ENCODE measurements at regions not wholly inside any gene's neighbourhood (a gene's known extent, or its start where the extent isn't known, plus 50 kb on each side); places are given as distances from the start of the nearest gene placed in this dataset.
"Not testable (repeated sequence)": the region's sequence is repeated elsewhere in the genome, so short reads cannot be mapped to it uniquely, and the experiment has no call there.

DNA sequence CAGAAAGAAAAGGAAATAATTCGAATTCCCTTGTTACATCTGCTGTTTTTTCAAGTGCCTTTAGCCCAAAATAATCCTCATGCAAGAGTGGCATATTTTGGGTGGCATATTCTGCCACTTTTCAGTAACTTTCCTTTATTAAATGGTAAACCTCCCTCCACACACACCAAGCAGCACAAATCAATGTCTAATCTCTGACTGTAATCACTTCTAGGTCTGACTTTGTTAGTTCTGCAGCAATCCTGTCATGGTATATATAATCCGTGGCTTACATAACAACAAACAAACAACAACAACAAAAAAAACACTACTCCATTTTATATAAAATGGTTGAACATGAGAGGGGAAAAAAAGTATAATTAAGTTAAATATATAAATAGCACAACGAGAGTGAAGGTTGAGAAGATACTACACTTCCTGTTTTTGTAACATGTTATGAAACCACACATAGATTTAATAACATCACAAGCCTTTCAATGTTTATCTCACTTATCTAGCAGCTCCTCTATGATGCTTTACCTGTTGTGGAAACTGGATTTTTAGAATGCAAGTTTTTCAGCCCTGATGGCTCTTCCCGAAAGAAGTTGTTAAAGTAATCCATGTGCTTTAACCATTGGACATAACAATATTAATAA, 715.4 kb downstream of the GRXCR1 start:
- DNase-seq (ENCODE audit: low read depth in 2 of 2) = no peak

DNA sequence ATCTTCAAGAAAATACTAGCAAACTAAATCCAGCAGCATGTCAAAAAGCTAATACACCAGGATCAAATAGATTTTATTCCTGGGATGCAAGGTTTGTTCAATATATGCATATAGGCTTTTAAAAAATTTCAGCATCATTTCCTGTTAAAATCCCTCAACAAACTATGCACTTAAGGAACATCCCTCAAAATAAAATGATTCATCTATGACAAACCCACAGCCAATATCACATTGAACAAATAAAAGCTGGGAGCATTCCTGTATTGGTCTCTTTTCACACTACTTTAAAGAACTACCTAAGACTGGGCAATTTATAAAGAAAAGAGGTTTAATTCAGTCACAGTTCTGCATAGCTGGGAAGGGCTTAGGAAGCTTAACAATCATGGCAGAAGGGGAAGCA, 726.7 kb downstream of the GRXCR1 start:
- DNase-seq (ENCODE audit: low read depth in 2 of 2) = no peak

DNA sequence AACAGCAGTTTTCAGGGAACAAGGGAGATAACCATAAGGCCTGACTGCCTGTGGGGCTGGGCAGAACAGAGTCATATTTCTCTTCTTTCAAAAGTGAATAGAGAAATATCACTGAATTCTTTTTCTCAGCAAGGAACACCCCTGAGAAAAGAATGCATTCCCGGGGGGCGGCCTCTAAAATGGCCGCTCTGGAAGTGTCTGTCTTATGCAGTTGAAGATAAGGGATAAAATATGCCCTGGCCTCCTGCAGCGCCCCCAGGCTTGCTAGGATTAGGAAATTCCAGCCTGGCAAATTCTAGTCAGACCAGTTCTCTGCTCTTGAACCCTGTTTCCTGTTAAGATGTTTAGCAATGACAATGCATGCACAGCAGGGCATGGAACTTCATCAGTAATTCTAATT, 745.4 kb downstream of the GRXCR1 start:
- not testable (repeated sequence) for DNase-seq (ENCODE audit: low read depth in 2 of 2)

DNA sequence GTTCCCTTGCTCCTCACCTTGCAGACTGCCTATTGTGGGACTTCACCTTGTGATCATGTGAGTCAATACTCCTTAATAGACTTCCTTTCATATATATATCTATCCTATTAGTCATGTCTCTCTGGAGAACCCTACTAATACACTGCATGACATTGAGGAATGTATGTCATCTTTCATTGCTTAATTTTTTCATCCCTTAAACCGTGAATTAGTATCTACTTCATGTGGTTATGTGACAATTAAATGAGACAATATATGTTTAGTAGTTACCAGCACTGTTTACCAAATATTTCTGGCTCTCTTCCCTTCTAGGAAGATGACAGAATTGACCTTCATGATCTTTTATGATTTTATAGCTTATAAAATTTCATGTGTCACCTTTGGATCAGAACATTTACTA, 759.5 kb downstream of the GRXCR1 start:
- no peak for DNase-seq (ENCODE audit: low read depth in 2 of 2)

DNA sequence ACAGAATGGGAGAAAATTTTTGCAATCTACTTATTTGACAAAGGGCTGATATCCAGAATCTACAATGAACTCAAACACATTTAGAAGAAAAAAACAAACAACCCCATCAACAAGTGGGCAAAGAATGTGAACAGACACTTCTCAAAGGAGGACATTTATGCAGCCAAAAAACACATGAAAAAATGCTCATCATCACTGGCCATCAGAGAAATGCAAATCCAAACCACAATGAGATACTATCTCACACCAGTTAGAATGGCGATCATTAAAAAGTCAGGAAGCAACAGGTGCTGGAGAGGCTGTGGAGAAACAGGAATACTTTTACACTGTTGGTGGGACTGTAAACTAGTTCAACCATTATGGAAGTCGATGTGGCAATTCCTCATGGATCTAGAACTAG, 767.0 kb downstream of the GRXCR1 start:
- not testable (repeated sequence) for DNase-seq (ENCODE audit: low read depth in 2 of 2)

DNA sequence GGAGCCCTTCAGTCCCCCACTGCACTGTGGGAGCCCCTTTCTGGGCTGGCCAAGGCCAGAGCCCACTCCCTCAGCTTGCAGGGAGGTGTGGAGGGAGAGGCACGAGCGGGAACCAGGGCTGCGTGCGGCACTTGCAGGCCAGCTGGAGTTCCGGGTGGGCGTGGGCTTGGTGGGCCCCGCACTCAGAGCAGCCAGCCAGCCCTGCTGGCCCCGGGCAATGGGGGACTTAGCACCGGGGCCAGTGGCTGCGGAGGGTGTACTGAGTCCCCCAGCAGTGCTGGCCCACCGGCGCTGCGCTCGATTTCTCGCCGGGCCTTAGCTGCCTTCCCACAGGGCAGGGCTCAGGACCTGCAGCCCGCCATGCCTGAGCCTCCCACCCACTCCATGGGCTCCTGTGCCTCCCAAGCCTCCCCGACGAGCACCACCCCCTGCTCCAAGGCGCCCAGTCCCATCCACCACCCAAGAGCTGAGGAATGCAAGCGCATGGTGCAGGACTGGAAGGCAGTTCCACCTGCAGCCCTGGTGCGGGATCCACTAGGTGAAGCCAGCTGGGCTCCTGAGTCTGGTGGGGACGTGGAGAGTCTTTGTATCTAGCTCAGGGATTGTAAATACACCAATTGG, 776.2 kb downstream of the KCTD8 start:
- not testable (repeated sequence) for DNase-seq (ENCODE audit: low read depth in 2 of 2)

DNA sequence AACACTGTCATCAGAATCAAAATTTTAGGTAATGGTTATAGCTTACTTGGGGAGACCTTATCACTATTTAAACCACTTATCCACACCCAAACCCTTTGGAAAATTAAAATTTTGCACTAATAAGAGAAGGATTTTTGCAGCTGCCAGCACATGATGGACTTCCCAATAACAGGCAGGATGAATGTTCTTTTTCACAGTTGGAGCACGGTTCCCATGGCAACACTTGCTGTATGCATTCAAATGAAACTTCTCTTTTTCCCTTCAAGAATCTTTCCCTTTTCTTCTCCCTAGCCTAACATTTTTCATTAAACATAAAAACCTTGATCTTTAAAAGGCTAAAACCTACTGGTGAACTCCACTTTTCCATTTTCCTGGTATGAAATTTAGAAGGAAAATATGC, 768.2 kb downstream of the KCTD8 start:
- DNase-seq (ENCODE audit: low read depth in 2 of 2) = no peak

DNA sequence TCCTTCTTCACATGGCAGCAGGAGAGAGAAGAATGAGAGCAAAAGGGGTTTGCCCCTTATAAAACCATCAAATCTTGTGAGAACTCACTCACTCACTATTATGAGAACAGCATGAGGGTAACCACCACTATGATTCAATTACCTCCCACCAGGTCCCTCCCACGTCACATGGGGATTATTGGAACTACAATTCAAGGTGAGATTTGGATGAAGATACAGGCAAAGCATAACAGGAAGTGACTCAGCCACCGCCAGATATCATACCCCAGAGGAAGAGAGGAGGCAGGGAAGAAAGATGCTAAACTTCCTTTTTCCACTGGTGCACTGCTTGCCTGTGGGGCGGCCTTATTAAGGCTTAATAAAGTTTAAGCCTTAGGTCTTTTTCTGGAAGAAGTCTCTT, 766.1 kb downstream of the KCTD8 start:
- DNase-seq (ENCODE audit: low read depth in 2 of 2) = no peak

DNA sequence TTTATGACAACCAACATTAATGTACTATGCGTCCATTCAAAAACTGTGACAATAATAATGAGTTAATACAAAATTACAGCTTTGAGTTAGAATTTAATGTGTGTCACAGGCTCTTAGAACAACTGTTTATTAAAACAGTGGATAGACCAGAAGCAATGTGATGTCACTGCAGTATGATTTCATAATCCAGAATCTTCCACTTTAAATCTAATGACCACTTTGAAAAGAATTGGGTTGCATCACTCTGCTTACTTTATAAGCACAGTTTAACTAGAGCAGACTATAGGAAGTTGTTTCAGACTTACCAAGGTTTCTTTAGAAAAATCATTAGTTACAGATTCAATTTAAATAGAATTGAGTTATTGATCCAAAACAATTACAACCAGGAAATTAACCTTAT, 758.5 kb downstream of the KCTD8 start:
- DNase-seq (ENCODE audit: low read depth in 2 of 2) = no peak

DNA sequence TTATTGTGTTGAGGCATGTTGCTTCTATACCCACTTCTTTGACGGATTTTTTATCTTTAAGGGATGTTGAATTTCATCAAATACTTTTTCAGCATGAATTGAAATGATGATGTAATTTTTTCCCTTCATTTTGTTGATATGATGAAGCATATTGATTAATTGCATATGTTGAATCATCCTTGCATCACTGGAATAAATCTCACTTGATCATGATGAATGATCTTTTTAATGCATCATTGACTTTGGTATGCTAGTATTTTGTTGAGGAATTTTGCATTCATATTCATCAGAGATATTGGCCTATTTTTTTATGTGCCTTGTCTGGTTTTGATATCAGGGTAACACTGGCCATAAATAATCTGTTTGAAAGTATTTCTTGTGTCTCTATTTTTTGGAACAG, 754.7 kb downstream of the KCTD8 start:
- DNase-seq (ENCODE audit: low read depth in 2 of 2) = no peak

DNA sequence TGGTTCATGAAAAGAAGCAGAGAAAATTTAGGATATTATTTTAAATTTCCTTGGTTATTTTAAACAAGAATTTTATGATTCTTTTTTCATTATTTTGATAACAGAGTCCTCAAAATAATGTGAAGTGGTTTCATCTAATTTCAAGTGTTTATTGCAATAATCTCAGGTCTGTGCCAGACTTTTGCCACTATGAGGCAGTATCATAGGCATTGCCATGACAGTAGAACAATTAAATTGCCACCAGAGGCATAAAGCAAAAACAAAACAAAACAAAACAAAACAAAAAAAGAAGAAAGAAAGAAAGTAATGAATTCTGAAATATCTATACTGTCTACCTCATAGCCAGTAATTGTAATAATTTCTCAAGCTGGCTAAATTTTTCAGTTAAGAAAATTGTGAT, 739.2 kb downstream of the KCTD8 start:
- no peak for DNase-seq (ENCODE audit: low read depth in 2 of 2)

DNA sequence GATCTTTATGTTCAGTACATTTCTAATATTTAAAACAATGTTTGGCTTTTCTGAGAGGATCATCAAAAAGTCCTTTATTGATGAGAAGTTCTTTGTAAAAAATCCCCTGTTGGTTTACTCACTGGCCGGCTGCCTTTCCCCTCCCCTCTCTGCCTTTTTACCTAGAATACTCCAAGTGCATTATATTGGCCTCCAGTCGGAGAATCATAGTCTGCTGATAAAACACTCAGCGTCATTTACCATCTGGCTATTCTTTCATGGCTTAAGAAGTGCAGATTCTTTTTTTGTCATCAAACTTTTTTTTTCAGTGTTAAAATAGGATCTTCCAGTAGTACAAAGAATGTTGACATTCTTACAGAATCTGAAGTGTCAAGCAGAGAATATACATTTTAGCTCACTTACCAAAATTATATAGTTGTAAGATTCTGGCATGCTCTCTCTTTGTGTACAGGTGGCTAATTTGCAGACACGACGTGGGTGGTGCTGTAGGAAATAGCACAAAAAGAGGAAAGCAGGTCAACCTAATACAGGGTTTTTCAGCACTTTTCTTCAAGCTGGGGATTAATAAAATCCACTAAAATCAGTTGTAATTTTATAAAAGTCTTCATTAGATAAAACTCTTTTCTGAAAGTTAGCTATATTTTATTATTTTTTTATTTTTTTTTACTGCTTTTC, 731.8 kb downstream of the KCTD8 start:
- DNase-seq (ENCODE audit: low read depth in 2 of 2) = no peak

DNA sequence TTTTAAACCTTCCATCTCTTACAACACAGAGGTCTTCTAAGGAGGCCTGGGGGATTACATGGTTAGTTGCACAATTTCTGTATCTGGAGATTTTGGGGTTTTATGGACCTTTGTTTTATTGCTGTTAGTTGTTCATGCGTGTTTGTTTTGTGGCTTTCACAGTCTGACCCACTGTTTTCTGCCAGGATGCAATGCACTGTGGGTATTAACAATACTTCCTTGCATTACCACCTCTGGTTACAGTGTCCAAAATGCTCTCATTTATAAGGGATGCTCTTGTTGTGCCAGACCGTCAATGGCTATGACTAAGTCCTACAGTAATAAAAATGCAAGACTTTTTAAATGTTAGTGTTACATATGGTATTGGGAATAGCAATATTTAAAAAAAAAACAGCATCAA, 730.2 kb downstream of the KCTD8 start:
- no peak for DNase-seq (ENCODE audit: low read depth in 2 of 2)

DNA sequence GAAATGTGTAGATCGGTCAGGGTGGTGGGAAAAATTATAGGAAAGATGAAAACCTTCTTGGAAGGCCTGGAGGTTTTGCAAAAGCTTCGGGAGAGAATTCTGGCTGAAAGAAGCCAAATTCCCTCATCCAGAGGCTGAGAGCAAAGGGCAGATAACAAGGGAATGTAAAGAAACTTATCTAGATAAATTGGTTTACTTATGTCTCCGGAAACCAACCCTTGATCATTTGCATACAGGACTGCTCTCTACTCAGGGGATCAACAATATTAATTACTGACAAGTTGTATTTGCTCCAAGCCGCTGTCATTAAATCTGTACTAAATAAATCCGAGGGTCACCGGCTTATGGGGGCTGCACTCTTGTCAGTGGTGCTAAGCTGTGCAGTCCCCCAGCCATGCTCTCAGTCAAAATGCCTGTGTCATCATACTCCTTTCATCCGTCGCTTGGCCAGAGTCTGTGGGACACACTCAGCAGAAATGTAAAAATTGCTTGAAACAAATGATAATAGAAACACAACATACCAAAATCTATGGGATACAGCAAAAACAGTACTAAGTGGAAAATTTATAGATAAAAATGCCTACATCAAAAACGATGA, 715.7 kb downstream of the KCTD8 start:
- DNase-seq (ENCODE audit: low read depth in 2 of 2) = no peak

DNA sequence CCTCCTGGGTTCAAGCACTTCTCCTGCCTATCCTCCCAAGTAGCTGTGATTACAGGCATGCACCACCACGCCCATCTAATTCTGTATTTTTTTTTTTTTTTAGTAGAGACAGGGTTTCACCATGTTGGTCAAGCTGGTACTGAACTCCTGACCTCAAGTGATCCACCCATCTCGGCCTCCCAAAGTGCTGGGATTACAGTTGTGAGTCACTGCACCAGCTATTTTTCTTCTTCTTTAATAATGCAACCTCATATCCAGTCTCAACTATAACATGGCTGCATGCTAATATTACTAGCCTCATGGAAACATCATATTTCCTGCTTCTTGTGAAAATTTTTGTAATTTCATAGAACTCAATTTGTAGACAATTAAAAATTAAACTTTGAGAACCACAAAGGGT, 706.5 kb downstream of the KCTD8 start:
- DNase-seq (ENCODE audit: low read depth in 2 of 2) = no peak

DNA sequence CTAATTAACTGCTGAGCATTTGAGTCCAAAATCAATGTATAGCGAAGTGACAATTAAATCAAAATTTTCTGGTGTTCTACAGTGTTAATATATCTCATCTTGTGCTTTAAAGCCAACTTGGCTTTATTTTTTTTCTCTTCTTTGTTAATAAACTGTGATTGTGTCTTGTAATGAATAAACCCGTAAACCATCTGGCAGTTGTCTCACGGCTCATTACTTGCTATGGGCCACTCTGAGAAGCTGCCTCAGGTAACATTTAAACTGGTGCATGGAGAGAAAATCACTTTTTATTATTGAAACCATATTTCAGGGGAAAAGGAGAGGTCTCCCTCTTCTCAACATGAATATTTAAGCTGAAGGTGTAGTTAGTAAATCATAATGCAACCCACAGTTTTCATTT, 694.0 kb downstream of the KCTD8 start:
- DNase-seq (ENCODE audit: low read depth in 2 of 2) = no peak

DNA sequence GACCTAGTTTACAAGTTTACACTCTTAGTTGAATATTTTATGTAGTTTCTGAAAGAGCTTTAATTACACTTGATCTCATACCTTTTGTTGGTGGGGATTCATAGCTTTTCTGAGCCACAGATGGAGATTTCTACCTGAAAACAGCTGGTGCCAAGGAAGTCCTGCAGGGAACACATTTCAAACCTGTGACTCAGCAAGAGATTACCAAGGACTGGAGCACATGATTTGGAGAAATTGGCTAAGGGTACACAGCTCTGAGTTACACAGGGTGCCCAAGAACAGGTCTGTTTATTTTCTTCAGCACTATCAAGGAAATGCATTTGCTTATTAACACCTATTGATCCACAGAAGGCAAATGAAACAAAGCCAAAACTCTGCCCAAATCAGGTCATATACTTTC, 691.5 kb downstream of the KCTD8 start:
- DNase-seq (ENCODE audit: low read depth in 2 of 2) = no peak

DNA sequence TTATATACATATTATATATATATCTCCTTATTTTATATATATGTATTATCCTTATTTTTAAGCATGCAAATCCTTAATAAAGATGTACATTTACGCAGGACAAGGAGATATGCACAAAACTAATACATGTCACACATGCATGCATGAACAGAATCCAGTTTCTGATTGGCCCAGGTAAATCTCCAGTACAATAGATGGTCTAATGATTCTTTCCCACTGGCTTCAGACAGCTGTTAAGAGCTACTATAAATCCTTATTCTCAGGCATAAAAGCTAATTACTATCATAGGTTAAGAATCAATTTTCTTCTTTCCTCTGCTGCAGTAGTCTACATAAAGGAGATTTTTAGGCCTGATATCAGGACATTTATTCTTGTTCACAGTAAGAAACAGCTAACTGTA, 689.8 kb downstream of the KCTD8 start:
- DNase-seq (ENCODE audit: low read depth in 2 of 2) = no peak

DNA sequence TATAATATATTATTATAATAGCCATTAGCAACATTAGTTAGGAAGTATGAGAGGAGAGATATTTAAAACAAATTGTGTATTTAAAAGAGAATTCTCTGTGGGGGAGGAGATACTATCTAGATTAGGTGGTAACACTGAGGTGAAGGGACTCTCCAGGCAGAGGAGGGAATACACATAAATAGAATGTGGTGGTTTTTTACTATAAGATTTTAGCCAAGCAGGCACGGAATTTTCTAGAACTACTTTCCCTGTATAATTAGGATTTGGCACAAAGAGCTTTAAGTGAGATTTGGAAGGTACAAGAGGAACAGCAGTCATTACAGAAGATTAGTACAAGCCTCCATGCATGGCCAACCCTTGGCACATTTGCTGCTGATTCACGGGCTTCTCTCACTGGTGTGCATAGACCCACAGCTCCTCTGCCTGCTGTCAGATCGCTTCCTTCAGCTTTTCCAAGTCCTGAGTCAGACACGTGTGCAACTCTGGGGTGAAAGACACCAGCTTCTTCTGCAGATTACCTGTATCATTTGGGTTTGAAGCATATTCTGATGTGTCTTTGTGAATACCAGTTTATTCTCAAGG, 685.5 kb downstream of the KCTD8 start:
- DNase-seq (ENCODE audit: low read depth in 2 of 2) = no peak

DNA sequence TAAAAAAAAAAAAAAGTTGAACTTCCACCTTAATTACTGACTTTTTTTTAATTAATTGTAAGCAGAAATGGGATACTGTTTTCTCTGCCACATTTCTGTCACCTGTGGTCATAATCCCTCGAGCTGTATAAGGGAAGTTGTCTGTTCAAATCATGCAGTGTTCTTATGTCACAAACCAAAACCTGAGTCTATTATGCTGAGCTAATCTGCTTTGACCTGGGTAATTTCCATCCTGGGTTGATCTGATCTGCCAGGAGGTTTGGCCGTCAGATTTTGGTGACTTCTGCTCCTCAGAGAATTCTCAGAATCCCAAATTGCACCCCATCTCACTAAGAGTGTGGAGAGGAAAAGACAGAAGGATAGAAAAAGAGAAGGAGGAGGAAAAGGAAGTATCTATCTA, 683.1 kb downstream of the KCTD8 start:
- no peak for DNase-seq (ENCODE audit: low read depth in 2 of 2)

DNA sequence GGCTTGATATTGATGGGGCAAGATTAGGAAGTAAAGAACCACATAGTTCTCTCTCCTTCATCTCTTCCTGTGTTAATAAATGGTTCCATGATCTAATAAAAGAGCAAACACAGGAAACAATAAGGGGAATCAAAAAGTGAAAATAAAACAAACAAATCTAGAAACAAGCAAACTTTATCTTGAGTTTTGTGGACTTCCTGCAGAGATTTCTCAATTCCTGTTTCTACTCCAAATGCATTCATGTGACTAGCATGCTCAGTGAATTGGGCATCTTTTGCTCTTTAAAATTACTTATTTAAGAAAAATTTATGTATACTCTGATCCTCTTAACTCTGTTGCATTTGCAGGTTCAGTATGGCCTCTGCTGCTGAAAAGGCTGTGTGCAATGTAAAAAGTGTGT, 682.0 kb downstream of the KCTD8 start:
- no peak for DNase-seq (ENCODE audit: low read depth in 2 of 2)

DNA sequence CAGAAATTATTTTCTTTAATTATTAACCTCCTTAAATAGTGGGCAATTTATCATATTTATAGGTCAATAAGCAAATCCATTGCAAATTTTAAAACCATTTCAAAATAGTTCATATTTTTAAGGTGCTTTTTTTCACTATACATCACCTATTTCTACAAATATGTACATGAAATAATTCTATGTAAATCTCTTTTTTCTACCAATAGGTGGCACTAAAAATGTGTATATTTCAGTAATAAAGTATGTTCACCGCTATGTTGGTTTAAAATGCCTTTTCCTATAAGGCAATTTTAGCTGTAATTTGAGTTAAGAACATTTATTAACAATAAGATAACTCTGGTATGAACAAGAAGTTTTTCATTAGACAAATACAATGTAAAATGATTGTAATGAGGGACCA, 672.2 kb downstream of the KCTD8 start:
- DNase-seq (ENCODE audit: low read depth in 2 of 2) = no peak

Data from stimulated activated CD8-positive, alpha-beta memory T cell treated with anti-CD3 and anti-CD28 coated beads, Interleukin-2, amount 100 ng/mL, for 48 hours (primary cell).